SU-DHL-6 (cell line): ENCODE measurements at regions not wholly inside any gene's neighbourhood (a gene's known extent, or its start where the extent isn't known, plus 50 kb on each side); places are given as distances from the start of the nearest gene placed in this dataset.

Experiments used
- H2AFZ ChIP-seq: fragments of 200-600 bp; sonication (generic); 2 replicates; pipeline ENCODE4 v1.6.1; 2014; ENCODE audit warnings: low read depth, mild to moderate bottlenecking, moderate library complexity, mixed read lengths, antibody characterized with exemption, low read length; ENCODE audit not compliant: severe bottlenecking
- H3F3A ChIP-seq: fragments of 200-600 bp; shearing (Covaris generic); 2 replicates; pipeline ENCODE4 v1.6.0; 2016; ENCODE audit warnings: antibody characterized with exemption, mild to moderate bottlenecking; ENCODE audit not compliant: insufficient read depth
- H3K27ac ChIP-seq: fragments of 200-600 bp; sonication (generic); 2 replicates; pipeline ENCODE4 v1.5.1; 2016; ENCODE audit warnings: low read depth, mild to moderate bottlenecking, low read length, moderate library complexity, mixed read lengths
- H3K27me3 ChIP-seq: fragments of 200-600 bp; sonication (generic), shearing (Covaris generic); 2 replicates; pipeline ENCODE4 v1.6.0; 2014; ENCODE audit warnings: mild to moderate bottlenecking, low read length
- H3K36me3 ChIP-seq: fragments of 200-600 bp; sonication (generic); 2 replicates; pipeline ENCODE4 v1.6.1; 2014; ENCODE audit warnings: mild to moderate bottlenecking, low read length, mixed read lengths
- H3K4me2 ChIP-seq: fragments of 300-600, 200-600 bp; shearing (Covaris generic), sonication (generic); 2 replicates; pipeline ENCODE4 v1.6.0; 2014; ENCODE audit warnings: low read length, low read depth, mild to moderate bottlenecking; ENCODE audit not compliant: poor library complexity, severe bottlenecking
- H3K4me3 ChIP-seq: fragments of 200-600 bp; sonication (generic); 2 replicates; pipeline ENCODE4 v1.5.1; 2014; ENCODE audit warnings: antibody characterized with exemption, low read length, mild to moderate bottlenecking, mixed read lengths; ENCODE audit not compliant: insufficient read depth, poor library complexity, severe bottlenecking
- H3K79me2 ChIP-seq: fragments of 200-600 bp; sonication (generic); 2 replicates; pipeline ENCODE4 v1.6.1; 2014; ENCODE audit warnings: mild to moderate bottlenecking, low read length, moderate library complexity; ENCODE audit not compliant: insufficient read depth
- H3K9ac ChIP-seq: fragments of 200-600 bp; sonication (generic); 2 replicates; pipeline ENCODE4 v1.7.0; 2014; ENCODE audit warnings: mild to moderate bottlenecking, low read length
- H3K9me2 ChIP-seq: fragments of 200-600 bp; sonication (generic); replicated peaks from 2 replicates; pipeline ENCODE4 v1.6.1; 2014; ENCODE audit warnings: low read length; ENCODE audit not compliant: insufficient read depth
- H3K9me3 ChIP-seq: fragments of 200-600 bp; sonication (generic); 2 replicates; pipeline ENCODE4 v1.6.1; 2014; ENCODE audit warnings: low read length, mixed read lengths; ENCODE audit not compliant: insufficient read depth
- H4K20me1 ChIP-seq: fragments of 200-600 bp; sonication (generic); 2 replicates; pipeline ENCODE4 v1.6.1; 2014; ENCODE audit warnings: low read depth, mild to moderate bottlenecking, antibody characterized with exemption, low read length, moderate library complexity, mixed read lengths
- CTCF ChIP-seq: fragments of 200-600 bp; sonication (generic); IDR thresholded peaks from one replicate; pipeline ENCODE4 v1.5.1; 2017; ENCODE audit warnings: antibody characterized with exemption, mild to moderate bottlenecking, low read length, moderate library complexity; ENCODE audit not compliant: insufficient read depth, poor library complexity, severe bottlenecking
- EZH2phosphoT487 ChIP-seq: fragments of 200-600 bp; sonication (generic), shearing (Covaris generic); conservative IDR thresholded peaks from 2 replicates; pipeline ENCODE4 v1.6.1; 2018; ENCODE audit warnings: mild to moderate bottlenecking, antibody characterized with exemption, low read length, moderate library complexity, mixed read lengths

DNA sequence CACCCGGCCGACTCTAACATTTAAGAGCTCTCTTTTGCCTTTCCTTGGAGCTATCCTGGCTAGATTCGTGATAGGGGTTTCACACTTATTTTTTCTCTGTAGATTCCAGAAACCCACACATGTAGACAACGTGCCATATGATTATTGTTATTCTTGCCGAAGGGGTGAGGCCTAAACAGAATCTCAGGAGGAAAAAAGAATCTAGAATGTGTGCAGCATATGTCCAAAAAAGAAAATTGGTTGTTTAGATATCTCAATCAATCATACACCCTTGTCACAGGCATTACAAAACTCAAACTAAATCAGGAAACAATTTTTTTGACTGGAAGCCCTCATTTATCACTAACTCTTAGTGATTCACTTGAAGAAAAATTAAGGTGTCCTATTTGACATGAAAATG, 66.9 kb upstream of the TGM3 start:
- H3K27me3 ChIP-seq = no peaks in the 10 kb centered on the region
- no peak overlapping the region for H2AFZ ChIP-seq
- no peak overlapping the region for H3K27ac ChIP-seq
- TF ChIP-seq EZH2phosphoT487 = no peak
- no peak for TF ChIP-seq CTCF
- no peak overlapping the region for H3K4me2 ChIP-seq
- no peaks in the 10 kb centered on the region for H3F3A ChIP-seq
- H3K9ac ChIP-seq = no peak overlapping the region
- no peaks in the 10 kb centered on the region for H4K20me1 ChIP-seq
- no peaks in the 10 kb centered on the region for H3K9me2 ChIP-seq
- H3K79me2 ChIP-seq = no peaks in the 10 kb centered on the region
- H3K9me3 ChIP-seq = no peaks in the 10 kb centered on the region
- H3K4me3 ChIP-seq = no peak overlapping the region
- no peaks in the 10 kb centered on the region for H3K36me3 ChIP-seq

DNA sequence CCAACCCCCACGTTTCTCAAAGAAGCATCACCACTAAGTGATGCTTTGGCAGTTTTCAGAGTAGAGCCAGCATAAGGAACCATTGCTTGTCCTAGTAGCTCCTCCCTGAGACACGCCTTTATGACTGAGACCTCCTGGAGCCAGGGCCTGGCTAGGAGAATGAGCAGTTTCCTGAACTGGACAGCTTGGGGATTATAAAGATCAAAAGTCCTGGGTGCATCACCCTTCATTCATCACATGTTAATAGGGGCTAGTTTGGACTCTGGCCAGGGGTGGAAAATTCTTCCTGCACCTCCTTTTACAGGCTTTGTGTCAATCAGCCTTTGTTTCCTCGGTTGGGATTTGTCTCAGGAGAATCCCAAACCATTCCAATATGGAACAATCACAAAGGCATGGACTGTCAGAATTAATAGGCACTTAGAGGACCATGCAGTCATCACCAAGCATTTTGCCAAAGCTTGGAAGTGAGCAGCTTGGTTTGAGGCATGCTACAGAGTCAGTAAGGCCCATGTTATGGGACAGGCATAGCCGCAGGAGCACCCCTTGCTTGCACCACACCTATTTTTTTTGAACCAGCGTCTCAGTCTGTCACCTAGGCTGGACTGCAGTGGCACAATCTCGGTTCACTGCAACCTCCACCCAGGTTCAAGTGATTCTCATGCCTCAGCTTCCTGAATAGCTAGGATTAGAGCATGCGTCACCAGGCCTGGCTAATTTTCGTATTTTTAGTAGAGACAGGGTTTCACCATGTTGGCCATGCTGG, 64.9 kb upstream of the TGM3 start:
- Histone ChIP-seq H3K36me3 (no peaks in the 10 kb centered on the region), H3K4me2 (no peak overlapping the region), H3K9ac (no peak overlapping the region), H3K79me2 (no peaks in the 10 kb centered on the region), H3K9me2 (no peaks in the 10 kb centered on the region), H3K4me3 (no peak overlapping the region), H3F3A (no peaks in the 10 kb centered on the region), H3K27me3 (no peaks in the 10 kb centered on the region), H3K27ac (no peak overlapping the region), H2AFZ (no peak overlapping the region), H3K9me3 (no peaks in the 10 kb centered on the region), H4K20me1 (no peaks in the 10 kb centered on the region)
- no peak for TF ChIP-seq CTCF
- TF ChIP-seq EZH2phosphoT487 = no peak

- Histone ChIP-seq H4K20me1 (no peaks in the 10 kb centered on the region), H3K27me3 (no peaks in the 10 kb centered on the region), H3K4me2 (no peak overlapping the region), H3K9me3 (no peaks in the 10 kb centered on the region), H3K36me3 (no peaks in the 10 kb centered on the region), H2AFZ (no peak overlapping the region), H3F3A (no peaks in the 10 kb centered on the region), H3K27ac (no peak overlapping the region), H3K4me3 (no peak overlapping the region), H3K9ac (no peak overlapping the region), H3K9me2 (no peaks in the 10 kb centered on the region), H3K79me2 (no peaks in the 10 kb centered on the region)
- TF ChIP-seq EZH2phosphoT487 (no peak), CTCF (no peak)
Observed at GRCh38 chr20:2231701-2232100, 64.1 kb upstream of the TGM3 start.
